Activated CD8-positive, alpha-beta memory T cell treated with anti-CD3 and anti-CD28 coated beads, Interleukin-2, amount 50 U/mL, for 48 hours (primary cell): ENCODE measurements at regions not wholly inside any gene's neighbourhood (a gene's known extent, or its start where the extent isn't known, plus 50 kb on each side); places are given as distances from the start of the nearest gene placed in this dataset.

Experiments
- DNase-seq: peaks from one replicate; pipeline ENCODE4 v3.0.0-alpha.2; 2020

GRCh38 chr15:46569781-46570180 lies 935.0 kb downstream of the SQOR start:
- no peak for DNase-seq

GRCh38 chr15:46576646-46577395 lies 942.0 kb downstream of the SQOR start:
- DNase-seq: no peak

- no peak for DNase-seq
Measured at GRCh38 chr15:46577767-46578166, 942.9 kb downstream of the SQOR start.

GRCh38 chr15:46580487-46580886 lies 945.7 kb downstream of the SQOR start:
- no peak for DNase-seq

- no peak for DNase-seq
Measured at GRCh38 chr15:46580924-46581323, 946.1 kb downstream of the SQOR start.

- DNase-seq: no peak
Measured at GRCh38 chr15:46589088-46589487, 954.3 kb downstream of the SQOR start.

GRCh38 chr15:46591462-46591861 lies 956.6 kb downstream of the SQOR start:
- no peak for DNase-seq

GRCh38 chr15:46595016-46595415 lies 960.2 kb downstream of the SQOR start:
- DNase-seq: no peak

- DNase-seq: no peak
Measured at GRCh38 chr15:46607077-46607476, 972.2 kb downstream of the SQOR start.

- DNase-seq: no peak
Measured at GRCh38 chr15:46616033-46616432, 981.2 kb downstream of the SQOR start.

- no peak for DNase-seq
Measured at GRCh38 chr15:46617507-46617906, 982.7 kb downstream of the SQOR start.

GRCh38 chr15:46618984-46619383 lies 984.2 kb downstream of the SQOR start:
- no peak for DNase-seq

- no peak for DNase-seq
Measured at GRCh38 chr15:46620392-46621013, 985.7 kb downstream of the SQOR start.

- DNase-seq: no peak
Measured at GRCh38 chr15:46622851-46623250, 988.0 kb downstream of the SQOR start.

GRCh38 chr15:46636206-46636605 lies 1001.4 kb downstream of the SQOR start:
- DNase-seq: no peak

GRCh38 chr15:46644501-46645481 lies 1010.0 kb downstream of the SQOR start:
- DNase-seq: no peak

GRCh38 chr15:46646490-46646889 lies 1011.7 kb downstream of the SQOR start:
- DNase-seq: no peak

GRCh38 chr15:46647046-46647445 lies 1012.2 kb downstream of the SQOR start:
- no peak for DNase-seq

GRCh38 chr15:46652266-46652665 lies 1017.4 kb downstream of the SQOR start:
- DNase-seq: no peak

- no peak for DNase-seq
Measured at GRCh38 chr15:46654993-46655392, 1020.2 kb downstream of the SQOR start.

GRCh38 chr15:46660096-46660842 lies 1025.4 kb downstream of the SQOR start:
- no peak for DNase-seq

GRCh38 chr15:46670258-46670657 lies 1035.4 kb downstream of the SQOR start:
- DNase-seq: no peak

GRCh38 chr15:46671336-46671735 lies 1036.5 kb downstream of the SQOR start:
- no peak for DNase-seq
